A673 (cell line): ENCODE measurements at regions not wholly inside any gene's neighbourhood (a gene's known extent, or its start where the extent isn't known, plus 50 kb on each side); places are given as distances from the start of the nearest gene placed in this dataset.

Experiments used
- EZH2 ChIP-seq: fragments of 200-600 bp; sonication (generic); IDR thresholded peaks from 2 replicates; pipeline ENCODE4 v1.6.1; 2017; ENCODE audit warnings: borderline replicate concordance, low read depth, mild to moderate bottlenecking, mixed read lengths, antibody characterized with exemption, low read length; ENCODE audit not compliant: poor library complexity, severe bottlenecking
- TF ChIP-seq, protein P1 (sequence below): fragments of 300-800, 200-600 bp; sonication (generic); conservative IDR thresholded peaks from 2 replicates; pipeline ENCODE4 v1.5.1; 2017; ENCODE audit warnings: low read depth, mild to moderate bottlenecking, antibody characterized with exemption, low read length, moderate library complexity, mixed read lengths

DNA sequence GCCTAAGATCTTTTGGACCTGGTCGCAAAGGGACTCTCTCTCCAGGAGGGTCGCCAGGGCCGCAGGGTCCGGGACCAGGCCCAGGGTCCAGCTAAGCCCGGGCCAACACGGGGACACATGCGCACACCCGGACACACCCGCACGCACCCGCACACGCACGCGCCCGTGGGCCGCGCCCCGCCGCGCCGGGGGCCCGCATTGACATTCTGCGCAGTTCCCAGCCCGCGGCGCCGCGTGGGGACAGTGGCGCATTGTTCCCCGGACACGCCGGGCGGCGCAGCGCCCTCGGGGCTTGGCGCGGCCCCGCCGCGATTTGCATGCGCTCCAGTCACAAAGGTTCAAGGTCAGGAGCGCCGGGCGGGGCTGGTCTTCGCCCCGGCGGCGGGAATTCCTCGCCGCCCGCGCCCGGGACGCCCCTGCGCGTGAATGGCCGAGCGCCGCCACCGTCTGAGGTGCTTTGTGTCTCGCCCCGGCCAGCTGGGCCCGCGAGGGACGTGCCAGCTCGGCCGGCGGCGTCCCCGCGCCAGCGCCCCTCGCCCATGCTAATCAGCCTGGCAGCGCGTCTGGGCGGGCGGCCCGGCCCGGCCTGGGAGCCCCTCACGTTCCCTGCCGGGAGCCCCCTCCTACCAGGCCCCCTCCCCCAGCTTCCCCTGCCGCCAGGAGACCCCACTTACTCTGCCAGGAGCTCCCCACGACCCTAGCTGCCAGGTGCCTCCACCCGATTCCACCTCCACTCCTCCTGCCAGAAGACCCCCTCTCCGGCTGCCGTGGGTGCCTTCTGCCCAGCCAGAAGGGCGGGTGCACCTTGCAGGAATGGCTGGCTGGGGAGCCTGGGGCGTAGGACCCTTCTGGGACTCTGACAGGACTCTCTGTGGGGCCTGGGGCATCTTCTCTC, 50.5 kb upstream of the WNT7B start:
- TF ChIP-seq, protein P1, sequence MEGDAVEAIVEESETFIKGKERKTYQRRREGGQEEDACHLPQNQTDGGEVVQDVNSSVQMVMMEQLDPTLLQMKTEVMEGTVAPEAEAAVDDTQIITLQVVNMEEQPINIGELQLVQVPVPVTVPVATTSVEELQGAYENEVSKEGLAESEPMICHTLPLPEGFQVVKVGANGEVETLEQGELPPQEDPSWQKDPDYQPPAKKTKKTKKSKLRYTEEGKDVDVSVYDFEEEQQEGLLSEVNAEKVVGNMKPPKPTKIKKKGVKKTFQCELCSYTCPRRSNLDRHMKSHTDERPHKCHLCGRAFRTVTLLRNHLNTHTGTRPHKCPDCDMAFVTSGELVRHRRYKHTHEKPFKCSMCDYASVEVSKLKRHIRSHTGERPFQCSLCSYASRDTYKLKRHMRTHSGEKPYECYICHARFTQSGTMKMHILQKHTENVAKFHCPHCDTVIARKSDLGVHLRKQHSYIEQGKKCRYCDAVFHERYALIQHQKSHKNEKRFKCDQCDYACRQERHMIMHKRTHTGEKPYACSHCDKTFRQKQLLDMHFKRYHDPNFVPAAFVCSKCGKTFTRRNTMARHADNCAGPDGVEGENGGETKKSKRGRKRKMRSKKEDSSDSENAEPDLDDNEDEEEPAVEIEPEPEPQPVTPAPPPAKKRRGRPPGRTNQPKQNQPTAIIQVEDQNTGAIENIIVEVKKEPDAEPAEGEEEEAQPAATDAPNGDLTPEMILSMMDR: no peak
- TF ChIP-seq EZH2: no peak
